ENCODE measurements at regions not wholly inside any gene's neighbourhood (a gene's known extent, or its start where the extent isn't known, plus 50 kb on each side); places are given as distances from the start of the nearest gene placed in this dataset.

GRCh38 chr14:42629553-42629952 lies 1022.9 kb downstream of the LRFN5 start:
- Mint-ChIP-seq H3K27me3 (no peaks in the 10 kb centered on the region), H3K9me3 (peaks cover 7 to 13% (median 10%) of the 10 kb centered on the region in 3 donors), H3K4me3 (no peak overlapping the region), H3K4me1 (no peaks in the 10 kb centered on the region), H3K27ac (no peak overlapping the region), H3K36me3 (no peaks in the 10 kb centered on the region)
- POLR2A ChIA-PET = no interaction called here
- no peak for DNase-seq
- ATAC-seq (replicated peaks in 1 of 4) = no peak
- H3K4me3 ChIP-seq (ENCODE audit: control insufficient read depth in 1 of 2, extremely low read depth in 1 of 2, low read length in 1 of 2) = no peak overlapping the region
- H3K9me3 ChIP-seq = no peaks in the 10 kb centered on the region
- H3K36me3 ChIP-seq (ENCODE audit: control insufficient read depth in 2 of 2, extremely low read depth in 1 of 2, insufficient read depth in 1 of 2, low read length in 1 of 2) = no peaks in the 10 kb centered on the region
- no CpG with 5 or more reads among the region's 1 CpG for WGBS (ENCODE audit: insufficient coverage)
- no peak overlapping the region for H3K27ac ChIP-seq (ENCODE audit: low read length)
- CTCF ChIA-PET = no interaction called here
- H3K4me1 ChIP-seq (ENCODE audit: control insufficient read depth in 1 of 2, extremely low read depth in 1 of 2, insufficient read depth in 2 of 2, low read length in 2 of 2) = no peaks in the 10 kb centered on the region
- H3K27me3 ChIP-seq (replicated peaks in 1 of 2; ENCODE audit: control insufficient read depth in 2 of 2, extremely low read depth in 1 of 2, insufficient read depth in 2 of 2, low read length in 1 of 2) = no peaks in the 10 kb centered on the region

- H3K36me3 ChIP-seq (ENCODE audit: control insufficient read depth in 2 of 2, extremely low read depth in 1 of 2, insufficient read depth in 1 of 2, low read length in 1 of 2) = no peaks in the 10 kb centered on the region
- H3K4me1 ChIP-seq (ENCODE audit: control insufficient read depth in 1 of 2, extremely low read depth in 1 of 2, insufficient read depth in 2 of 2, low read length in 2 of 2) = no peaks in the 10 kb centered on the region
- H3K9me3 ChIP-seq = no peaks in the 10 kb centered on the region
- ATAC-seq (replicated peaks in 1 of 4) (no peak), DNase-seq (no peak)
- H3K27ac ChIP-seq (ENCODE audit: low read length) = no peak overlapping the region
- no peaks in the 10 kb centered on the region for H3K27me3 ChIP-seq (replicated peaks in 1 of 2; ENCODE audit: control insufficient read depth in 2 of 2, extremely low read depth in 1 of 2, insufficient read depth in 2 of 2, low read length in 1 of 2)
- H3K4me3 ChIP-seq (ENCODE audit: control insufficient read depth in 1 of 2, extremely low read depth in 1 of 2, low read length in 1 of 2) = no peak overlapping the region
- Mint-ChIP-seq H3K4me1 (no peaks in the 10 kb centered on the region), H3K27me3 (no peaks in the 10 kb centered on the region), H3K27ac (no peak overlapping the region), H3K9me3 (peaks cover 7 to 13% (median 10%) of the 10 kb centered on the region in 3 donors), H3K36me3 (no peaks in the 10 kb centered on the region), H3K4me3 (no peak overlapping the region)
- WGBS (ENCODE audit: insufficient coverage) = no CpG with 5 or more reads among the region's 1 CpG
- ChIA-PET POLR2A (no interaction called here), CTCF (no interaction called here)
Observed at GRCh38 chr14:42628602-42629001, 1021.9 kb downstream of the LRFN5 start.

GRCh38 chr14:42626986-42627385 lies 1020.3 kb downstream of the LRFN5 start:
- Mint-ChIP-seq H3K9me3 (peaks cover 3 to 8% (median 5%) of the 10 kb centered on the region in 3 donors), H3K4me1 (no peaks in the 10 kb centered on the region), H3K27me3 (no peaks in the 10 kb centered on the region), H3K27ac (no peak overlapping the region), H3K36me3 (no peaks in the 10 kb centered on the region), H3K4me3 (no peak overlapping the region)
- H3K9me3 ChIP-seq = no peaks in the 10 kb centered on the region
- H3K27ac ChIP-seq (ENCODE audit: low read length) = no peak overlapping the region
- H3K4me1 ChIP-seq (ENCODE audit: control insufficient read depth in 1 of 2, extremely low read depth in 1 of 2, insufficient read depth in 2 of 2, low read length in 2 of 2) = no peaks in the 10 kb centered on the region
- no peak for DNase-seq
- CTCF ChIA-PET = no interaction called here
- H3K27me3 ChIP-seq (replicated peaks in 1 of 2; ENCODE audit: control insufficient read depth in 2 of 2, extremely low read depth in 1 of 2, insufficient read depth in 2 of 2, low read length in 1 of 2) = no peaks in the 10 kb centered on the region
- H3K36me3 ChIP-seq (ENCODE audit: control insufficient read depth in 2 of 2, extremely low read depth in 1 of 2, insufficient read depth in 1 of 2, low read length in 1 of 2) = no peaks in the 10 kb centered on the region
- H3K4me3 ChIP-seq (ENCODE audit: control insufficient read depth in 1 of 2, extremely low read depth in 1 of 2, low read length in 1 of 2) = no peak overlapping the region
- POLR2A ChIA-PET = no interaction called here
- no peak for ATAC-seq (replicated peaks in 1 of 4)

GRCh38 chr14:42624980-42625761 lies 1018.5 kb downstream of the LRFN5 start:
- CTCF ChIA-PET = no interaction called here
- H3K4me1 Mint-ChIP-seq = no peaks in the 10 kb centered on the region
- no peak overlapping the region for H3K4me3 Mint-ChIP-seq

GRCh38 chr14:42617005-42617404 lies 1010.3 kb downstream of the LRFN5 start:
- Mint-ChIP-seq H3K4me3 (no peak overlapping the region), H3K27me3 (no peaks in the 10 kb centered on the region), H3K36me3 (no peaks in the 10 kb centered on the region), H3K9me3 (peaks cover 12 to 15% (median 13%) of the 10 kb centered on the region in 3 donors), H3K27ac (no peak overlapping the region), H3K4me1 (no peaks in the 10 kb centered on the region)
- no CpG with 5 or more reads among the region's 1 CpG for WGBS (ENCODE audit: insufficient coverage)
- ChIA-PET POLR2A (no interaction called here), CTCF (no interaction called here)
- H3K27me3 ChIP-seq (replicated peaks in 1 of 2; ENCODE audit: control insufficient read depth in 2 of 2, extremely low read depth in 1 of 2, insufficient read depth in 2 of 2, low read length in 1 of 2) = no peaks in the 10 kb centered on the region
- no peak overlapping the region for H3K4me3 ChIP-seq (ENCODE audit: control insufficient read depth in 1 of 2, extremely low read depth in 1 of 2, low read length in 1 of 2)
- H3K9me3 ChIP-seq = peaks cover 3% of the 10 kb centered on the region
- H3K36me3 ChIP-seq (ENCODE audit: control insufficient read depth in 2 of 2, extremely low read depth in 1 of 2, insufficient read depth in 1 of 2, low read length in 1 of 2) = no peaks in the 10 kb centered on the region
- no peak for DNase-seq
- no peak for ATAC-seq (replicated peaks in 1 of 4)
- no peaks in the 10 kb centered on the region for H3K4me1 ChIP-seq (ENCODE audit: control insufficient read depth in 1 of 2, extremely low read depth in 1 of 2, insufficient read depth in 2 of 2, low read length in 2 of 2)
- no peak overlapping the region for H3K27ac ChIP-seq (ENCODE audit: low read length)

More at GRCh38 chr14:42624980-42625761, 1018.5 kb downstream of the LRFN5 start:
- H3K36me3 ChIP-seq (ENCODE audit: control insufficient read depth in 2 of 2, extremely low read depth in 1 of 2, insufficient read depth in 1 of 2, low read length in 1 of 2) = no peaks in the 10 kb centered on the region
- H3K36me3 Mint-ChIP-seq = no peaks in the 10 kb centered on the region
- POLR2A ChIA-PET = no interaction called here
- peaks cover 3 to 8% (median 7%) of the 10 kb centered on the region in 3 donors for H3K9me3 Mint-ChIP-seq
- no CpG with 5 or more reads among the region's 1 CpG for WGBS (ENCODE audit: insufficient coverage)
- H3K27me3 Mint-ChIP-seq = no peaks in the 10 kb centered on the region
- H3K27ac ChIP-seq (ENCODE audit: low read length) = no peak overlapping the region
- no peak overlapping the region for H3K4me3 ChIP-seq (ENCODE audit: control insufficient read depth in 1 of 2, extremely low read depth in 1 of 2, low read length in 1 of 2)
- no peaks in the 10 kb centered on the region for H3K4me1 ChIP-seq (ENCODE audit: control insufficient read depth in 1 of 2, extremely low read depth in 1 of 2, insufficient read depth in 2 of 2, low read length in 2 of 2)
- ATAC-seq (replicated peaks in 1 of 4) (no peak), DNase-seq (no peak)
- H3K9me3 ChIP-seq = no peaks in the 10 kb centered on the region
- H3K27ac Mint-ChIP-seq = no peak overlapping the region
- no peaks in the 10 kb centered on the region for H3K27me3 ChIP-seq (replicated peaks in 1 of 2; ENCODE audit: control insufficient read depth in 2 of 2, extremely low read depth in 1 of 2, insufficient read depth in 2 of 2, low read length in 1 of 2)

- H3K4me1 ChIP-seq (ENCODE audit: control insufficient read depth in 1 of 2, extremely low read depth in 1 of 2, insufficient read depth in 2 of 2, low read length in 2 of 2) = no peaks in the 10 kb centered on the region
- Mint-ChIP-seq H3K9me3 (peaks cover 7 to 12% (median 11%) of the 10 kb centered on the region in 3 donors), H3K27ac (no peak overlapping the region), H3K4me1 (no peaks in the 10 kb centered on the region), H3K36me3 (no peaks in the 10 kb centered on the region), H3K27me3 (no peaks in the 10 kb centered on the region), H3K4me3 (no peak overlapping the region)
- no CpG with 5 or more reads among the region's 3 CpGs for WGBS (ENCODE audit: insufficient coverage)
- ATAC-seq (replicated peaks in 1 of 4) (no peak), DNase-seq (no peak)
- ChIA-PET POLR2A (no interaction called here), CTCF (no interaction called here)
- no peaks in the 10 kb centered on the region for H3K36me3 ChIP-seq (ENCODE audit: control insufficient read depth in 2 of 2, extremely low read depth in 1 of 2, insufficient read depth in 1 of 2, low read length in 1 of 2)
- no peak overlapping the region for H3K4me3 ChIP-seq (ENCODE audit: control insufficient read depth in 1 of 2, extremely low read depth in 1 of 2, low read length in 1 of 2)
- no peaks in the 10 kb centered on the region for H3K27me3 ChIP-seq (replicated peaks in 1 of 2; ENCODE audit: control insufficient read depth in 2 of 2, extremely low read depth in 1 of 2, insufficient read depth in 2 of 2, low read length in 1 of 2)
- H3K27ac ChIP-seq (ENCODE audit: low read length) = no peak overlapping the region
- no peaks in the 10 kb centered on the region for H3K9me3 ChIP-seq
Observed at GRCh38 chr14:42606839-42607238, 1000.2 kb downstream of the LRFN5 start.
